Stimulated activated CD4-positive, alpha-beta T cell treated with anti-CD3 and anti-CD28 coated beads, Interleukin-4, amount 100 ng/mL, for 48 hours (primary cell): ENCODE measurements at regions not wholly inside any gene's neighbourhood (a gene's known extent, or its start where the extent isn't known, plus 50 kb on each side); places are given as distances from the start of the nearest gene placed in this dataset.

Experiments
- DNase-seq, 2 donors: peaks; one replicate each; pipeline ENCODE4 v3.0.0-alpha.2; 2020; ENCODE audit warnings: low read depth in 2 of 2

- no peak for DNase-seq
Measured at GRCh38 chr9:26394025-26394424, 498.6 kb downstream of the CAAP1 start.

GRCh38 chr9:26392639-26393038, 500.0 kb downstream of the CAAP1 start:
- no peak for DNase-seq

- no peak for DNase-seq
Measured at GRCh38 chr9:26391036-26391435, 501.6 kb downstream of the CAAP1 start.

GRCh38 chr9:26375448-26375847, 517.2 kb downstream of the CAAP1 start:
- no peak for DNase-seq

- no peak for DNase-seq
Measured at GRCh38 chr9:26373616-26374015, 519.0 kb downstream of the CAAP1 start.

GRCh38 chr9:26371236-26371635, 521.4 kb downstream of the CAAP1 start:
- no peak for DNase-seq

- no peak for DNase-seq
Measured at GRCh38 chr9:26369093-26369492, 523.5 kb downstream of the CAAP1 start.

GRCh38 chr9:26368241-26368640, 524.4 kb downstream of the CAAP1 start:
- DNase-seq, result no peak

GRCh38 chr9:26361010-26361409, 531.6 kb downstream of the CAAP1 start:
- no peak for DNase-seq

- DNase-seq, result no peak
Measured at GRCh38 chr9:26358836-26359235, 533.8 kb downstream of the CAAP1 start.

- no peak for DNase-seq
Measured at GRCh38 chr9:26357803-26358344, 534.7 kb downstream of the CAAP1 start.

- no peak for DNase-seq
Measured at GRCh38 chr9:26356491-26356890, 536.1 kb downstream of the CAAP1 start.

GRCh38 chr9:26346942-26347477, 545.6 kb downstream of the CAAP1 start:
- DNase-seq, result no peak

GRCh38 chr9:26341545-26341944, 551.1 kb downstream of the CAAP1 start:
- DNase-seq, result no peak

GRCh38 chr9:26339796-26340195, 552.8 kb downstream of the CAAP1 start:
- no peak for DNase-seq

- DNase-seq, result no peak
Measured at GRCh38 chr9:26335116-26335515, 557.5 kb downstream of the CAAP1 start.

- DNase-seq, result no peak
Measured at GRCh38 chr9:26334706-26335105, 557.9 kb downstream of the CAAP1 start.

GRCh38 chr9:26331223-26331622, 561.4 kb downstream of the CAAP1 start:
- DNase-seq, result no peak

GRCh38 chr9:26329974-26330373, 562.6 kb downstream of the CAAP1 start:
- DNase-seq, result no peak

GRCh38 chr9:26326563-26326962, 566.0 kb downstream of the CAAP1 start:
- no peak for DNase-seq

GRCh38 chr9:26325444-26325829, 567.2 kb downstream of the CAAP1 start:
- DNase-seq, result no peak

GRCh38 chr9:26324786-26325443, 567.7 kb downstream of the CAAP1 start:
- no peak for DNase-seq

GRCh38 chr9:26321935-26322334, 570.7 kb downstream of the CAAP1 start:
- no peak for DNase-seq

- no peak for DNase-seq
Measured at GRCh38 chr9:26319859-26320258, 572.7 kb downstream of the CAAP1 start.
